ENCODE measurements at regions not wholly inside any gene's neighbourhood (a gene's known extent, or its start where the extent isn't known, plus 50 kb on each side); places are given as distances from the start of the nearest gene placed in this dataset.

- TF ChIP-seq CTCF (conservative IDR thresholded peaks at IDR 0.05; ENCODE audit: low read depth, low read length) (no peak), EZH2 (IDR thresholded peaks at IDR 0.05; ENCODE audit: low read length, unreplicated experiment) (no peak)
These were observed 207.8 kb downstream of the ENC1 start for GRCh38 chr5:74432721-74433120.
